Neural cell (in vitro differentiated cells): ENCODE measurements at regions not wholly inside any gene's neighbourhood (a gene's known extent, or its start where the extent isn't known, plus 50 kb on each side); places are given as distances from the start of the nearest gene placed in this dataset.
"Not testable (repeated sequence)": the region's sequence is repeated elsewhere in the genome, so short reads cannot be mapped to it uniquely, and the experiment has no call there.

Source experiments
- H2AFZ ChIP-seq: fragments of 200-600, 300-800 bp; sonication (generic), shearing (Covaris generic); 2 replicates; pipeline ENCODE4 v1.6.0; 2014; ENCODE audit warnings: low read depth, mild to moderate bottlenecking, antibody characterized with exemption, low read length, moderate library complexity
- H3F3A ChIP-seq: fragments of 200-600 bp; shearing (Covaris generic); 2 replicates; pipeline ENCODE4 v1.6.1; 2016; ENCODE audit warnings: mild to moderate bottlenecking, moderate library complexity, mixed read lengths, antibody characterized with exemption, low read length; ENCODE audit not compliant: insufficient read depth, poor library complexity, severe bottlenecking
- H3K27ac ChIP-seq: fragments of 200-600, 300-800 bp; sonication (generic), shearing (Covaris generic); 2 replicates; pipeline ENCODE4 v1.5.1; 2014; ENCODE audit warnings: mild to moderate bottlenecking, low read length, moderate library complexity
- H3K27me3 ChIP-seq: fragments of 300-800, 200-600 bp; sonication (generic), shearing (Covaris generic); 2 replicates; pipeline ENCODE4 v1.6.0; 2014; ENCODE audit warnings: mild to moderate bottlenecking, low read depth, low read length, moderate library complexity; ENCODE audit not compliant: insufficient read depth
- H3K36me3 ChIP-seq: fragments of 300-800, 200-600 bp; sonication (generic), shearing (Covaris generic); 2 replicates; pipeline ENCODE4 v1.5.1; 2014; ENCODE audit warnings: mild to moderate bottlenecking, antibody characterized with exemption, low read length, moderate library complexity; ENCODE audit not compliant: insufficient read depth
- H3K4me2 ChIP-seq: fragments of 300-800, 200-600 bp; sonication (generic), shearing (Covaris generic); 2 replicates; pipeline ENCODE4 v1.6.0; 2014; ENCODE audit warnings: mild to moderate bottlenecking, low read length
- H3K4me3 ChIP-seq: fragments of 300-800, 200-600 bp; sonication (generic), shearing (Covaris generic); 2 replicates; pipeline ENCODE4 v1.5.1; 2014; ENCODE audit warnings: mild to moderate bottlenecking, low read length, moderate library complexity
- H3K79me2 ChIP-seq: fragments of 200-600 bp; shearing (Covaris generic); replicated peaks from 2 replicates; pipeline ENCODE4 v1.6.0; 2014; ENCODE audit warnings: mild to moderate bottlenecking, low read length, moderate library complexity; ENCODE audit not compliant: insufficient read depth
- H3K9ac ChIP-seq: fragments of 300-800, 200-600 bp; sonication (generic), shearing (Covaris generic); 2 replicates; pipeline ENCODE4 v1.6.1; 2016; ENCODE audit warnings: mild to moderate bottlenecking, low read length, mixed read lengths
- H3K9me2 ChIP-seq: fragments of 200-600 bp; shearing (Covaris generic); 2 replicates; pipeline ENCODE4 v1.6.1; 2016; ENCODE audit warnings: mild to moderate bottlenecking, low read length, mixed read lengths; ENCODE audit not compliant: insufficient read depth
- H3K9me3 ChIP-seq: fragments of 200-600, 300-800 bp; sonication (generic), shearing (Covaris generic); 2 replicates; pipeline ENCODE4 v1.6.1; 2016; ENCODE audit warnings: mild to moderate bottlenecking, mixed run types, low read length, moderate library complexity, mixed read lengths
- H4K20me1 ChIP-seq: fragments of 200-600 bp; shearing (Covaris generic); 2 replicates; pipeline ENCODE4 v1.6.1; 2016; ENCODE audit warnings: mild to moderate bottlenecking, mixed run types; ENCODE audit not compliant: insufficient read depth
- EZH2 ChIP-seq: fragments of 200-600, 300-800 bp; shearing (Covaris generic), sonication (generic); IDR thresholded peaks from 2 replicates; pipeline ENCODE4 v1.6.1; 2014; ENCODE audit warnings: antibody characterized with exemption, low read length, borderline replicate concordance, mild to moderate bottlenecking; ENCODE audit not compliant: insufficient read depth, poor library complexity, severe bottlenecking
- POLR2AphosphoS5 ChIP-seq: IDR thresholded peaks from 2 replicates; pipeline ENCODE4 v1.6.1; 2012
- SMC3 ChIP-seq: fragments of 450-650 bp; conservative IDR thresholded peaks from 2 replicates; pipeline ENCODE4 v1.6.1; 2014; ENCODE audit warnings: antibody characterized with exemption, mild to moderate bottlenecking, moderate library complexity; ENCODE audit not compliant: poor library complexity
- TF ChIP-seq, protein P1 (sequence below): fragments of 450-650 bp; IDR thresholded peaks from 2 replicates; pipeline ENCODE4 v1.5.1; 2014; ENCODE audit warnings: antibody characterized with exemption, mild to moderate bottlenecking, moderate library complexity; ENCODE audit not compliant: poor library complexity, severe bottlenecking
- TF ChIP-seq, protein P2 (sequence below): IDR thresholded peaks from 2 replicates; pipeline ENCODE4 v1.6.1; 2012; ENCODE audit warnings: borderline replicate concordance

GRCh38 chr20:47972916-47973309 is 187.6 kb upstream of the SULF2 start:
- H3K4me3 ChIP-seq: no peak overlapping the region
- H3K9me2 ChIP-seq: no peaks in the 10 kb centered on the region
- no peaks in the 10 kb centered on the region for H3K27me3 ChIP-seq
- no peaks in the 10 kb centered on the region for H3K9me3 ChIP-seq
- H2AFZ ChIP-seq: no peak overlapping the region
- no peaks in the 10 kb centered on the region for H3K79me2 ChIP-seq
- H3K36me3 ChIP-seq: no peaks in the 10 kb centered on the region
- no peaks in the 10 kb centered on the region for H3F3A ChIP-seq
- TF ChIP-seq EZH2: no peak
- TF ChIP-seq, protein P1, sequence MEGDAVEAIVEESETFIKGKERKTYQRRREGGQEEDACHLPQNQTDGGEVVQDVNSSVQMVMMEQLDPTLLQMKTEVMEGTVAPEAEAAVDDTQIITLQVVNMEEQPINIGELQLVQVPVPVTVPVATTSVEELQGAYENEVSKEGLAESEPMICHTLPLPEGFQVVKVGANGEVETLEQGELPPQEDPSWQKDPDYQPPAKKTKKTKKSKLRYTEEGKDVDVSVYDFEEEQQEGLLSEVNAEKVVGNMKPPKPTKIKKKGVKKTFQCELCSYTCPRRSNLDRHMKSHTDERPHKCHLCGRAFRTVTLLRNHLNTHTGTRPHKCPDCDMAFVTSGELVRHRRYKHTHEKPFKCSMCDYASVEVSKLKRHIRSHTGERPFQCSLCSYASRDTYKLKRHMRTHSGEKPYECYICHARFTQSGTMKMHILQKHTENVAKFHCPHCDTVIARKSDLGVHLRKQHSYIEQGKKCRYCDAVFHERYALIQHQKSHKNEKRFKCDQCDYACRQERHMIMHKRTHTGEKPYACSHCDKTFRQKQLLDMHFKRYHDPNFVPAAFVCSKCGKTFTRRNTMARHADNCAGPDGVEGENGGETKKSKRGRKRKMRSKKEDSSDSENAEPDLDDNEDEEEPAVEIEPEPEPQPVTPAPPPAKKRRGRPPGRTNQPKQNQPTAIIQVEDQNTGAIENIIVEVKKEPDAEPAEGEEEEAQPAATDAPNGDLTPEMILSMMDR: no peak
- TF ChIP-seq, protein P2, sequence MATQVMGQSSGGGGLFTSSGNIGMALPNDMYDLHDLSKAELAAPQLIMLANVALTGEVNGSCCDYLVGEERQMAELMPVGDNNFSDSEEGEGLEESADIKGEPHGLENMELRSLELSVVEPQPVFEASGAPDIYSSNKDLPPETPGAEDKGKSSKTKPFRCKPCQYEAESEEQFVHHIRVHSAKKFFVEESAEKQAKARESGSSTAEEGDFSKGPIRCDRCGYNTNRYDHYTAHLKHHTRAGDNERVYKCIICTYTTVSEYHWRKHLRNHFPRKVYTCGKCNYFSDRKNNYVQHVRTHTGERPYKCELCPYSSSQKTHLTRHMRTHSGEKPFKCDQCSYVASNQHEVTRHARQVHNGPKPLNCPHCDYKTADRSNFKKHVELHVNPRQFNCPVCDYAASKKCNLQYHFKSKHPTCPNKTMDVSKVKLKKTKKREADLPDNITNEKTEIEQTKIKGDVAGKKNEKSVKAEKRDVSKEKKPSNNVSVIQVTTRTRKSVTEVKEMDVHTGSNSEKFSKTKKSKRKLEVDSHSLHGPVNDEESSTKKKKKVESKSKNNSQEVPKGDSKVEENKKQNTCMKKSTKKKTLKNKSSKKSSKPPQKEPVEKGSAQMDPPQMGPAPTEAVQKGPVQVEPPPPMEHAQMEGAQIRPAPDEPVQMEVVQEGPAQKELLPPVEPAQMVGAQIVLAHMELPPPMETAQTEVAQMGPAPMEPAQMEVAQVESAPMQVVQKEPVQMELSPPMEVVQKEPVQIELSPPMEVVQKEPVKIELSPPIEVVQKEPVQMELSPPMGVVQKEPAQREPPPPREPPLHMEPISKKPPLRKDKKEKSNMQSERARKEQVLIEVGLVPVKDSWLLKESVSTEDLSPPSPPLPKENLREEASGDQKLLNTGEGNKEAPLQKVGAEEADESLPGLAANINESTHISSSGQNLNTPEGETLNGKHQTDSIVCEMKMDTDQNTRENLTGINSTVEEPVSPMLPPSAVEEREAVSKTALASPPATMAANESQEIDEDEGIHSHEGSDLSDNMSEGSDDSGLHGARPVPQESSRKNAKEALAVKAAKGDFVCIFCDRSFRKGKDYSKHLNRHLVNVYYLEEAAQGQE: no peak
- TF ChIP-seq POLR2AphosphoS5: no peak
- TF ChIP-seq SMC3: no peak
- no peak overlapping the region for H3K27ac ChIP-seq
- H4K20me1 ChIP-seq: no peaks in the 10 kb centered on the region
- H3K9ac ChIP-seq: no peak overlapping the region
- no peak overlapping the region for H3K4me2 ChIP-seq

DNA sequence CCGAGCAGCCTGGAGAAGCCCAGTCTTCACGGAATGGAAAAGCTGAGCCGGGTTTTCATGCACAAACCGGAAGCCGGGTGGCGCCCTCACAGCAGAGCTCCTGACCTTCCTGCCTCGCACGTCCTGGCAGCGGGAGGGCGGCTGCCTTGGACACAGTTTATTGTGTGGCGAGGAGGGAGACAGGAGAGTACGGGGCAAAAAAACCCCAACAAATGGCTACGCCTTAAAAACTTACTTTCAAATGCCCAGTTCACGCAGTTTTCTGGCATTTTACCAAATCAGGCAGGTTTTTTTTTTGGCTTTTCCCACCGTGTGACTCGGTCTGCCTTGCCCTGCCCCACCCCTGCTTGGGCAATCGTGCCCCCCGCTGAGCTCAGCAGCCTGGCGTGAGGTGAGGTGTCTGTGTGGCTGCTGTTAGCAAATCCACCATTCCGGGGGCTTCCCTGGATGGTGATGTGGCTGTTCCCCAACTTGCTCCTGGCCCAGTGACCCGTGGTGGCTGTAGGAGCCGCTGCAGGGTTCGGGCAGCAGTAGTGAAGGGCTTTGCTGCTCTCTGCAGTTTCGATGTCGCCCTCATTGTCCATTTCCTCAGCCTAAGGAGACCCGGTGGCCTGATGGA is 187.1 kb upstream of the SULF2 start:
- H2AFZ ChIP-seq, H3K4me2 ChIP-seq, H3K79me2 ChIP-seq, H3K9ac ChIP-seq, H3K27me3 ChIP-seq, H3F3A ChIP-seq, H3K9me2 ChIP-seq, H3K9me3 ChIP-seq, H3K4me3 ChIP-seq, H3K27ac ChIP-seq, H3K36me3 ChIP-seq, H4K20me1 ChIP-seq: not testable (repeated sequence)
- TF ChIP-seq, protein P1: peak; percentile 40
- peak; percentile 25 for TF ChIP-seq SMC3
